Adrenal gland (tissue), 9 donors: ENCODE measurements at regions not wholly inside any gene's neighbourhood (a gene's known extent, or its start where the extent isn't known, plus 50 kb on each side); places are given as distances from the start of the nearest gene placed in this dataset.

Experiments used
- DNase-seq, 7 donors: peaks; one replicate each; pipeline ENCODE4 v3.0.0-alpha.2; 2019 to 2020
- H3K27ac ChIP-seq, 5 donors: fragments of 200-600 bp; sonication (generic) in 4 of 5; 1 replicate in 3 of 5; 2 replicates in 2 of 5; pipeline versions ENCODE4 v1.5.1 to v1.8.0; 2016 to 2020; ENCODE audit warnings: mild to moderate bottlenecking in 1 of 5
- H3K27me3 ChIP-seq: fragments of 200-600 bp; 2 replicates; pipeline ENCODE4 v1.8.0; 2021
- H3K36me3 ChIP-seq, 2 donors: fragments of 200-600 bp; replicated peaks in 1 of 2; 1 replicate in 1 of 2; 2 replicates in 1 of 2; pipeline versions ENCODE4 v1.5.1 to v1.8.0; 2018 to 2022
- H3K4me1 ChIP-seq, 2 donors: fragments of 200-600 bp; replicated peaks in 1 of 2; 1 replicate in 1 of 2; 2 replicates in 1 of 2; pipeline versions ENCODE4 v1.5.1 to v1.8.0; 2018 to 2021
- H3K4me3 ChIP-seq, 4 donors: fragments of 200-600 bp; sonication (generic) in 3 of 4; one replicate each; pipeline ENCODE4 v1.5.1; 2016 to 2018
- H3K9me3 ChIP-seq, 3 donors: fragments of 200-600 bp; sonication (generic) in 1 of 3; replicated peaks in 1 of 3; 1 replicate in 2 of 3; 2 replicates in 1 of 3; pipeline versions ENCODE4 v1.5.1 to v1.8.0; 2016 to 2021
- CTCF ChIP-seq, 6 experiments: fragments of 450-650 bp in 4 of 6; fragments of 200-600 bp in 2 of 6; sonication (generic) in 1 of 6; IDR thresholded peaks; 1 replicate in 5 of 6; 2 replicates in 1 of 6; pipeline versions ENCODE4 v1.5.1 to v1.8.0; 2016 to 2021; ENCODE audit warnings: antibody characterized with exemption in 6 of 6, mild to moderate bottlenecking in 2 of 6, moderate library complexity in 1 of 6
- POLR2A ChIP-seq, 2 donors: fragments of 450-650 bp; IDR thresholded peaks; one replicate each; pipeline ENCODE4 v1.6.1; 2017; ENCODE audit warnings: antibody characterized with exemption in 2 of 2, mild to moderate bottlenecking in 2 of 2, moderate library complexity in 1 of 2
- WGBS, 4 donors: extraction: QIAGEN DNeasy Blood & Tissue Kit in 2 of 4; methylation state at CpG; one replicate each; pipeline versions ENCODE4 v1.1.5 to v1.1.7; 2013 to 2017; 5-methylcytosine and 5-hydroxymethylcytosine counted together
- intact Hi-C, 2 donors: fragments of 100-400 bp; cut with DNase I; formaldehyde crosslinking; loops; one replicate each; pipeline versions ENCODE4 v1.14.1 to v1.15.0; 2022 to 2023
- donor health status: healthy with polysubstance abuse.
- donor health status: Bipolar disorder and iron deficiency.
- donor health status: DM: yes; HTN: yes; CAD: no.
- donor health status: DM: no; HTN: no; CAD: no.
- donor health status: DM: no; HTN: no; CAD: no.

- Histone ChIP-seq H3K4me3 (no peak overlapping the region), H3K27ac (no peak overlapping the region), H3K9me3 (no peaks in the 10 kb centered on the region), H3K27me3 (no peaks in the 10 kb centered on the region), H3K36me3 (no peaks in the 10 kb centered on the region), H3K4me1 (no peaks in the 10 kb centered on the region)
- no peak for TF ChIP-seq POLR2A (IDR thresholded peaks at IDR 0.05)
- TF ChIP-seq CTCF (IDR thresholded peaks at IDR 0.05), result no peak
- no peak for DNase-seq
- intact Hi-C loops, result no loop called here
- WGBS, 4 donors, result 65 to 78% (median 71%) methylated on average over 4 of the region's 4 CpGs
These were observed 54.5 kb upstream of the PPM1J start for GRCh38 chr1:112769611-112770010.

- no peak overlapping the region for H3K4me3 ChIP-seq
- no peaks in the 10 kb centered on the region for H3K4me1 ChIP-seq
- TF ChIP-seq POLR2A (IDR thresholded peaks at IDR 0.05) (no peak), CTCF (IDR thresholded peaks at IDR 0.05) (no peak)
- no peaks in the 10 kb centered on the region for H3K9me3 ChIP-seq
- 85 to 98% (median 92%) methylated on average over 3 of the region's 3 CpGs for WGBS, 4 donors
- no peak for DNase-seq
- H3K36me3 ChIP-seq, result no peaks in the 10 kb centered on the region
- no peaks in the 10 kb centered on the region for H3K27me3 ChIP-seq
- intact Hi-C loops, result no loop called here
- H3K27ac ChIP-seq, result no peak overlapping the region
These were observed 52.5 kb upstream of the PPM1J start for GRCh38 chr1:112767646-112768045.
